ENCODE measurements at regions not wholly inside any gene's neighbourhood (a gene's known extent, or its start where the extent isn't known, plus 50 kb on each side); places are given as distances from the start of the nearest gene placed in this dataset.

DNA sequence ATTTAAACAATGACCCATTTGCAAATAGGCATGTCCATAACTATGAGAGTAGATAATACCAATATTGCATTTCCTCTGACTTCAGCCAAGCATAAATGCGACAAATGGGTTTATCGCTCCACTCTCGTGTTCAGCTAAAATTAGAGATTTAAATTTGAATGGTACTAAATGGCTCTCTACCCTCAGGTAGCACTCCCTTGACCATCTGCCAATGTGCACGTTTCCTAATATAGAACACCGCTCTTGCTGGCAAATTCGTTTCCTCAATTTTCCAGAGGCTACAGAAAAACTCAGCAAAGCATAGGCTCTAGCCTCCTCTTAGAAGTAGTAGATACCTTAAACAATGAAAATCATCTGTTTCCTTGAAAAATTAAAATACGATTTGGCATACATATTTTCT lies 251.6 kb downstream of the ADGRA3 start:
- no TSS peak for BruUV-seq (replicated peaks)
- POLR2A ChIA-PET (ENCODE audit: low non-redundant PET) = no interaction called here

DNA sequence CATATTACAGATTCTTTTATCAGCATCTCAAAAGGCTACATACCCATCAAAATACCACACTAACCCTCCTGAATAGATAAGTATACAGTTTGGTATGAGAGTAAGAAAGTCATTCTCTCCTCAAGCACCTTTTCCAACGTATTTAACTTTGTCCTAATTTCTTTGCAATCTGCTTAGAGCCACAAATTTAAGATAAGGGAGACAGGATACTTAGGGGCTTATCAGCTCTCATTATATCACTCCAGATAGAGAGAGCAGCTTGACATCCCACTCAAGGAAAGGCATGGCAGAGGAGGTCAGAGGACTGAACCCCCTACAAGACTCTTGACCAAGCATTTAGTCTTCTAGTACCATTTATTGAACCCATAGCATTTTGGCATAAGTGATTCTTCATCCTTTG lies 262.4 kb downstream of the ADGRA3 start:
- H3K36me3 ChIP-seq (ENCODE audit: insufficient read depth, low read length, poor library complexity, severe bottlenecking) = no peaks in the 10 kb centered on the region
- no peak overlapping the region for H3K27ac ChIP-seq (ENCODE audit: low read depth, low read length, poor library complexity, severe bottlenecking)
- CTCF ChIA-PET = no interaction called here
- DNase-seq (ENCODE audit: low spot score) = no peak
- no peak overlapping the region for H3K4me3 ChIP-seq (ENCODE audit: low read depth, low read length, poor library complexity, severe bottlenecking)
- H3K9me3 ChIP-seq (ENCODE audit: low read depth, low read length, poor library complexity, severe bottlenecking) = peaks cover 3% of the 10 kb centered on the region
- TF ChIP-seq, protein P1, sequence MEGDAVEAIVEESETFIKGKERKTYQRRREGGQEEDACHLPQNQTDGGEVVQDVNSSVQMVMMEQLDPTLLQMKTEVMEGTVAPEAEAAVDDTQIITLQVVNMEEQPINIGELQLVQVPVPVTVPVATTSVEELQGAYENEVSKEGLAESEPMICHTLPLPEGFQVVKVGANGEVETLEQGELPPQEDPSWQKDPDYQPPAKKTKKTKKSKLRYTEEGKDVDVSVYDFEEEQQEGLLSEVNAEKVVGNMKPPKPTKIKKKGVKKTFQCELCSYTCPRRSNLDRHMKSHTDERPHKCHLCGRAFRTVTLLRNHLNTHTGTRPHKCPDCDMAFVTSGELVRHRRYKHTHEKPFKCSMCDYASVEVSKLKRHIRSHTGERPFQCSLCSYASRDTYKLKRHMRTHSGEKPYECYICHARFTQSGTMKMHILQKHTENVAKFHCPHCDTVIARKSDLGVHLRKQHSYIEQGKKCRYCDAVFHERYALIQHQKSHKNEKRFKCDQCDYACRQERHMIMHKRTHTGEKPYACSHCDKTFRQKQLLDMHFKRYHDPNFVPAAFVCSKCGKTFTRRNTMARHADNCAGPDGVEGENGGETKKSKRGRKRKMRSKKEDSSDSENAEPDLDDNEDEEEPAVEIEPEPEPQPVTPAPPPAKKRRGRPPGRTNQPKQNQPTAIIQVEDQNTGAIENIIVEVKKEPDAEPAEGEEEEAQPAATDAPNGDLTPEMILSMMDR (conservative IDR thresholded peaks at IDR 0.05; ENCODE audit: low read depth, low read length) = no peak
- no peak for TF ChIP-seq EZH2 (IDR thresholded peaks at IDR 0.05; ENCODE audit: borderline replicate concordance, low read depth, low read length, poor library complexity, severe bottlenecking)
- no peaks in the 10 kb centered on the region for H3K27me3 ChIP-seq (replicated peaks; ENCODE audit: insufficient read depth, low read depth, low read length, poor library complexity)
- intact Hi-C loops (cut with micrococcal nuclease; ENCODE audit: unreplicated experiment) = no loop called here
- no TSS peak for BruUV-seq (replicated peaks)
- POLR2A ChIA-PET (ENCODE audit: low non-redundant PET) = no interaction called here
- no peaks in the 10 kb centered on the region for H3K4me1 ChIP-seq (ENCODE audit: insufficient read depth, low read length, poor library complexity, severe bottlenecking)

More for the DNA sequence above, 251.6 kb downstream of the ADGRA3 start:
- TF ChIP-seq, protein P1 (conservative IDR thresholded peaks at IDR 0.05; ENCODE audit: low read depth, low read length) = no peak
- TF ChIP-seq EZH2 (IDR thresholded peaks at IDR 0.05; ENCODE audit: borderline replicate concordance, low read depth, low read length, poor library complexity, severe bottlenecking) = no peak
- intact Hi-C loops (cut with micrococcal nuclease; ENCODE audit: unreplicated experiment) = no loop called here
- Histone ChIP-seq H3K36me3 (ENCODE audit: insufficient read depth, low read length, poor library complexity, severe bottlenecking) (no peaks in the 10 kb centered on the region), H3K9me3 (ENCODE audit: low read depth, low read length, poor library complexity, severe bottlenecking) (no peaks in the 10 kb centered on the region), H3K27me3 (replicated peaks; ENCODE audit: insufficient read depth, low read depth, low read length, poor library complexity) (no peaks in the 10 kb centered on the region), H3K4me1 (ENCODE audit: insufficient read depth, low read length, poor library complexity, severe bottlenecking) (no peaks in the 10 kb centered on the region), H3K4me3 (ENCODE audit: low read depth, low read length, poor library complexity, severe bottlenecking) (no peak overlapping the region), H3K27ac (ENCODE audit: low read depth, low read length, poor library complexity, severe bottlenecking) (no peak overlapping the region)
- CTCF ChIA-PET = no interaction called here
- DNase-seq (ENCODE audit: low spot score) = no peak

DNA sequence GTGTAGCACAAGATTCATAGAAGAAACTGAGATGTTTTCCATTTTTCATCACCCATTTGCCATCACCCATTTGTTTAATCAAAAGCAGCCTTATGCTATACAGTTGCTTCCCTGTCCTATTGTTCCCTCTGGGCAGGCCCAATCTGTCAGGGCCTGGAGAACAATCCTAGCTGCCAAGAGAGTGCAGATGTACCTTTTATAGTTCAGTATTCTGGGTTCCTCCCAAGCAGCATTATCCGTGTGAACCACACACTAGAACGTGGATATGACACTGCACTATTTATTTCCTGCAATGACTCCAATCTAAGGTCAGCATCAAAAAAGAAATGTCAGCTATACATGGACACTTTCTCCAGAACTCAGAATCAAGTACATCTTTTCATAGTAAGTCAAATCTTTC lies 269.0 kb downstream of the ADGRA3 start:
- Histone ChIP-seq H3K9me3 (ENCODE audit: low read depth, low read length, poor library complexity, severe bottlenecking) (no peaks in the 10 kb centered on the region), H3K4me3 (ENCODE audit: low read depth, low read length, poor library complexity, severe bottlenecking) (no peak overlapping the region), H3K27me3 (replicated peaks; ENCODE audit: insufficient read depth, low read depth, low read length, poor library complexity) (no peaks in the 10 kb centered on the region), H3K27ac (ENCODE audit: low read depth, low read length, poor library complexity, severe bottlenecking) (no peak overlapping the region), H3K4me1 (ENCODE audit: insufficient read depth, low read length, poor library complexity, severe bottlenecking) (no peaks in the 10 kb centered on the region), H3K36me3 (ENCODE audit: insufficient read depth, low read length, poor library complexity, severe bottlenecking) (no peaks in the 10 kb centered on the region)
- no peak for DNase-seq (ENCODE audit: low spot score)
- POLR2A ChIA-PET (ENCODE audit: low non-redundant PET) = no interaction called here
- intact Hi-C loops (cut with micrococcal nuclease; ENCODE audit: unreplicated experiment) = no loop called here
- no TSS peak for BruUV-seq (replicated peaks)
- TF ChIP-seq, protein P1 (conservative IDR thresholded peaks at IDR 0.05; ENCODE audit: low read depth, low read length) = no peak
- no peak for TF ChIP-seq EZH2 (IDR thresholded peaks at IDR 0.05; ENCODE audit: borderline replicate concordance, low read depth, low read length, poor library complexity, severe bottlenecking)
- CTCF ChIA-PET = no interaction called here
